ENCODE measurements at regions not wholly inside any gene's neighbourhood (a gene's known extent, or its start where the extent isn't known, plus 50 kb on each side); places are given as distances from the start of the nearest gene placed in this dataset.

DNA sequence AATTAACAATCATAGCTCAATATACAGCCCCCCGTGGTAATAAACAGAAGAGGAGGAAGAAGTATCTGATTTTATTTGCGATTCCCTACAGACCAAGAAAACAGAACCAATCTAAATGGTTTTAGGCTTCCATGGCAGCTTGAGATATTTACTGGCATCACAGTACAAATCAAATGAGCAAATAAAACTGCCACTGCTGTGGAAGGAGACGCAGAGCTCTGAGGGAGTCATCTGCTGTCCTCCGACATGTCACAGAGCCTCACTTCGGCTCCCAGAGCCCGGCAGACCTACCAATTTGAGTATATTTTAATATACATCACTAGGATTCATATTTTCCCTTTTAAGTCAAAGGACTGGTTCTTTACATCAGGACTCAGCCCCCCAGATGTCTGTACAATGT lies 145.2 kb upstream of the KCNQ5 start (continued):
- TF ChIP-seq, protein P1, sequence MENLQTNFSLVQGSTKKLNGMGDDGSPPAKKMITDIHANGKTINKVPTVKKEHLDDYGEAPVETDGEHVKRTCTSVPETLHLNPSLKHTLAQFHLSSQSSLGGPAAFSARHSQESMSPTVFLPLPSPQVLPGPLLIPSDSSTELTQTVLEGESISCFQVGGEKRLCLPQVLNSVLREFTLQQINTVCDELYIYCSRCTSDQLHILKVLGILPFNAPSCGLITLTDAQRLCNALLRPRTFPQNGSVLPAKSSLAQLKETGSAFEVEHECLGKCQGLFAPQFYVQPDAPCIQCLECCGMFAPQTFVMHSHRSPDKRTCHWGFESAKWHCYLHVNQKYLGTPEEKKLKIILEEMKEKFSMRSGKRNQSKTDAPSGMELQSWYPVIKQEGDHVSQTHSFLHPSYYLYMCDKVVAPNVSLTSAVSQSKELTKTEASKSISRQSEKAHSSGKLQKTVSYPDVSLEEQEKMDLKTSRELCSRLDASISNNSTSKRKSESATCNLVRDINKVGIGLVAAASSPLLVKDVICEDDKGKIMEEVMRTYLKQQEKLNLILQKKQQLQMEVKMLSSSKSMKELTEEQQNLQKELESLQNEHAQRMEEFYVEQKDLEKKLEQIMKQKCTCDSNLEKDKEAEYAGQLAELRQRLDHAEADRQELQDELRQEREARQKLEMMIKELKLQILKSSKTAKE (IDR thresholded peaks at IDR 0.05; ENCODE audit: low read depth, poor library complexity, severe bottlenecking), result no peak
- no peak for TF ChIP-seq RFX5 (IDR thresholded peaks at IDR 0.05; ENCODE audit: low read depth, low read length)
- no peak for TF ChIP-seq SIN3A (IDR thresholded peaks at IDR 0.05; ENCODE audit: low read depth, low read length)
- no peak for TF ChIP-seq RBBP5 (conservative IDR thresholded peaks at IDR 0.05)
- no peak for TF ChIP-seq NFYA (IDR thresholded peaks at IDR 0.05; ENCODE audit: borderline replicate concordance, low read depth, low read length)
- no peak for TF ChIP-seq DPF2 (IDR thresholded peaks at IDR 0.05)
- TF ChIP-seq, protein P2, sequence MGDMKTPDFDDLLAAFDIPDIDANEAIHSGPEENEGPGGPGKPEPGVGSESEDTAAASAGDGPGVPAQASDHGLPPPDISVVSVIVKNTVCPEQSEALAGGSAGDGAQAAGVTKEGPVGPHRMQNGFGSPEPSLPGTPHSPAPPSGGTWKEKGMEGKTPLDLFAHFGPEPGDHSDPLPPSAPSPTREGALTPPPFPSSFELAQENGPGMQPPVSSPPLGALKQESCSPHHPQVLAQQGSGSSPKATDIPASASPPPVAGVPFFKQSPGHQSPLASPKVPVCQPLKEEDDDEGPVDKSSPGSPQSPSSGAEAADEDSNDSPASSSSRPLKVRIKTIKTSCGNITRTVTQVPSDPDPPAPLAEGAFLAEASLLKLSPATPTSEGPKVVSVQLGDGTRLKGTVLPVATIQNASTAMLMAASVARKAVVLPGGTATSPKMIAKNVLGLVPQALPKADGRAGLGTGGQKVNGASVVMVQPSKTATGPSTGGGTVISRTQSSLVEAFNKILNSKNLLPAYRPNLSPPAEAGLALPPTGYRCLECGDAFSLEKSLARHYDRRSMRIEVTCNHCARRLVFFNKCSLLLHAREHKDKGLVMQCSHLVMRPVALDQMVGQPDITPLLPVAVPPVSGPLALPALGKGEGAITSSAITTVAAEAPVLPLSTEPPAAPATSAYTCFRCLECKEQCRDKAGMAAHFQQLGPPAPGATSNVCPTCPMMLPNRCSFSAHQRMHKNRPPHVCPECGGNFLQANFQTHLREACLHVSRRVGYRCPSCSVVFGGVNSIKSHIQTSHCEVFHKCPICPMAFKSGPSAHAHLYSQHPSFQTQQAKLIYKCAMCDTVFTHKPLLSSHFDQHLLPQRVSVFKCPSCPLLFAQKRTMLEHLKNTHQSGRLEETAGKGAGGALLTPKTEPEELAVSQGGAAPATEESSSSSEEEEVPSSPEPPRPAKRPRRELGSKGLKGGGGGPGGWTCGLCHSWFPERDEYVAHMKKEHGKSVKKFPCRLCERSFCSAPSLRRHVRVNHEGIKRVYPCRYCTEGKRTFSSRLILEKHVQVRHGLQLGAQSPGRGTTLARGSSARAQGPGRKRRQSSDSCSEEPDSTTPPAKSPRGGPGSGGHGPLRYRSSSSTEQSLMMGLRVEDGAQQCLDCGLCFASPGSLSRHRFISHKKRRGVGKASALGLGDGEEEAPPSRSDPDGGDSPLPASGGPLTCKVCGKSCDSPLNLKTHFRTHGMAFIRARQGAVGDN (IDR thresholded peaks at IDR 0.05), result no peak

DNA sequence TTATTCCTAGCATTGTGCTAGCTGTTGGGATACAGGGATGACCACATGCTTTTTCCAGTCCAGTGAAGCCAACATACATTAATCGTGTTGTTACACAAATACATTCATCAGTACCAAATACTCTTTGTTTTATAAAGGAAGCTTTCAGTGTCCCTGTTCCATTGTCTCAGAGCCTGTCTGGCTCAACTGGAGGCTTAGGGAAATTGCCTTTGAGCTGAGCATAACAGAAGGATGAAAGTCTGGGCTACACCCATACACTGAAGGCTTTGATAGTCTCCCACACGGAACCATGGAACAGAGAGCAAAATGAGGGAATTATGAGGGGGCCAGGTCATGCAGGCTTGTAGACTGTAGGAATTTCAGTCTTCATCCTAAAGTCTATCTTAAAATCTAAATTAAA lies 126.4 kb upstream of the KCNQ5 start:
- no peaks in the 10 kb centered on the region for H3K27me3 ChIP-seq (replicated peaks in 1 of 2; ENCODE audit: control insufficient read depth in 2 of 2, insufficient read depth in 2 of 2, low read length in 1 of 2)
- no peaks in the 10 kb centered on the region for H3K4me1 ChIP-seq (ENCODE audit: control insufficient read depth, insufficient read depth, low read length)
- H3K9ac ChIP-seq (ENCODE audit: control insufficient read depth, insufficient read depth, low read length), result no peak overlapping the region
- ChIA-PET RAD21 (ENCODE audit: unreplicated experiment) (no interaction called here), CTCF (no interaction called here), SMC1A (ENCODE audit: uncharacterized antibody, unreplicated experiment) (interaction anchor here (1.1 kb wide), 1 partner anchor 10 kb away, joined by 3 read pairs; no protein-coding TSS in a partner anchor), POLR2A (no interaction called here)
- no peaks in the 10 kb centered on the region for H4K20me1 ChIP-seq (ENCODE audit: control insufficient read depth, insufficient read depth)
- ATAC-seq (no peak), FAIRE-seq (no peak), DNase-seq (ENCODE audit: low read depth, low spot score) (no peak)
- in situ Hi-C loops (cut with MboI), result no loop called here
- H3K27ac ChIP-seq (ENCODE audit: control insufficient read depth, insufficient read depth), result no peak overlapping the region
- WGBS (ENCODE audit: insufficient coverage, insufficient replicate concordance, low lambda C conversion rate, missing lambda C conversion rate), result 36% methylated on average over 2 of the region's 2 CpGs
- intact Hi-C loops (cut with micrococcal nuclease; ENCODE audit: unreplicated experiment), result no loop called here
- no peak overlapping the region for H3K4me3 ChIP-seq
- no peaks in the 10 kb centered on the region for H3K36me3 ChIP-seq (ENCODE audit: control insufficient read depth in 2 of 2, insufficient read depth in 2 of 2, low read length in 1 of 2)
- H3K9me3 ChIP-seq (replicated peaks; ENCODE audit: control insufficient read depth, insufficient read depth, low read length), result no peaks in the 10 kb centered on the region
- no peak overlapping the region for H3K4me2 ChIP-seq (ENCODE audit: control insufficient read depth, insufficient read depth)
- TF ChIP-seq, protein P3, sequence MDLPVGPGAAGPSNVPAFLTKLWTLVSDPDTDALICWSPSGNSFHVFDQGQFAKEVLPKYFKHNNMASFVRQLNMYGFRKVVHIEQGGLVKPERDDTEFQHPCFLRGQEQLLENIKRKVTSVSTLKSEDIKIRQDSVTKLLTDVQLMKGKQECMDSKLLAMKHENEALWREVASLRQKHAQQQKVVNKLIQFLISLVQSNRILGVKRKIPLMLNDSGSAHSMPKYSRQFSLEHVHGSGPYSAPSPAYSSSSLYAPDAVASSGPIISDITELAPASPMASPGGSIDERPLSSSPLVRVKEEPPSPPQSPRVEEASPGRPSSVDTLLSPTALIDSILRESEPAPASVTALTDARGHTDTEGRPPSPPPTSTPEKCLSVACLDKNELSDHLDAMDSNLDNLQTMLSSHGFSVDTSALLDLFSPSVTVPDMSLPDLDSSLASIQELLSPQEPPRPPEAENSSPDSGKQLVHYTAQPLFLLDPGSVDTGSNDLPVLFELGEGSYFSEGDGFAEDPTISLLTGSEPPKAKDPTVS (IDR thresholded peaks at IDR 0.05; ENCODE audit: low read depth, low read length), result no peak
- BruUV-seq (replicated peaks), result no TSS peak
- no peaks in the 10 kb centered on the region for H3K79me2 ChIP-seq (ENCODE audit: control insufficient read depth, insufficient read depth, low read length)
- no peak overlapping the region for H2AFZ ChIP-seq (ENCODE audit: control insufficient read depth, low read depth, low read length)
